ENCODE measurements at regions not wholly inside any gene's neighbourhood (a gene's known extent, or its start where the extent isn't known, plus 50 kb on each side); places are given as distances from the start of the nearest gene placed in this dataset.

- Histone ChIP-seq H4K20me1 (ENCODE audit: insufficient read depth) (no peaks in the 10 kb centered on the region), H3K9ac (ENCODE audit: low read length) (no peak overlapping the region), H3K9me3 (ENCODE audit: low read length) (no peaks in the 10 kb centered on the region), H3K79me2 (replicated peaks; ENCODE audit: insufficient read depth, low read length) (no peaks in the 10 kb centered on the region), H3K9me2 (ENCODE audit: insufficient read depth, low read length) (no peaks in the 10 kb centered on the region), H3K27ac (ENCODE audit: low read length) (no peak overlapping the region), H3K4me2 (ENCODE audit: low read length) (no peak overlapping the region), H3K27me3 (ENCODE audit: insufficient read depth, low read depth, low read length) (peaks cover 17% of the 10 kb centered on the region), H3K36me3 (ENCODE audit: insufficient read depth, low read length) (no peaks in the 10 kb centered on the region), H3F3A (ENCODE audit: insufficient read depth, low read length, poor library complexity, severe bottlenecking) (no peaks in the 10 kb centered on the region), H2AFZ (ENCODE audit: low read depth, low read length) (no peak overlapping the region), H3K4me3 (ENCODE audit: low read length) (no peak overlapping the region)
- TF ChIP-seq POLR2AphosphoS5 (IDR thresholded peaks at IDR 0.05) (no peak), SMC3 (conservative IDR thresholded peaks at IDR 0.05; ENCODE audit: poor library complexity) (no peak), REST (IDR thresholded peaks at IDR 0.05; ENCODE audit: borderline replicate concordance) (no peak), TAF1 (IDR thresholded peaks at IDR 0.05; ENCODE audit: low read depth) (no peak), MXI1 (conservative IDR thresholded peaks at IDR 0.05; ENCODE audit: poor library complexity, severe bottlenecking) (no peak), RAD21 (conservative IDR thresholded peaks at IDR 0.05) (no peak), EZH2 (IDR thresholded peaks at IDR 0.05; ENCODE audit: borderline replicate concordance, insufficient read depth, low read length, poor library complexity, severe bottlenecking) (no peak), EP300 (conservative IDR thresholded peaks at IDR 0.05; ENCODE audit: poor library complexity, severe bottlenecking) (no peak)
- TF ChIP-seq, protein P1, sequence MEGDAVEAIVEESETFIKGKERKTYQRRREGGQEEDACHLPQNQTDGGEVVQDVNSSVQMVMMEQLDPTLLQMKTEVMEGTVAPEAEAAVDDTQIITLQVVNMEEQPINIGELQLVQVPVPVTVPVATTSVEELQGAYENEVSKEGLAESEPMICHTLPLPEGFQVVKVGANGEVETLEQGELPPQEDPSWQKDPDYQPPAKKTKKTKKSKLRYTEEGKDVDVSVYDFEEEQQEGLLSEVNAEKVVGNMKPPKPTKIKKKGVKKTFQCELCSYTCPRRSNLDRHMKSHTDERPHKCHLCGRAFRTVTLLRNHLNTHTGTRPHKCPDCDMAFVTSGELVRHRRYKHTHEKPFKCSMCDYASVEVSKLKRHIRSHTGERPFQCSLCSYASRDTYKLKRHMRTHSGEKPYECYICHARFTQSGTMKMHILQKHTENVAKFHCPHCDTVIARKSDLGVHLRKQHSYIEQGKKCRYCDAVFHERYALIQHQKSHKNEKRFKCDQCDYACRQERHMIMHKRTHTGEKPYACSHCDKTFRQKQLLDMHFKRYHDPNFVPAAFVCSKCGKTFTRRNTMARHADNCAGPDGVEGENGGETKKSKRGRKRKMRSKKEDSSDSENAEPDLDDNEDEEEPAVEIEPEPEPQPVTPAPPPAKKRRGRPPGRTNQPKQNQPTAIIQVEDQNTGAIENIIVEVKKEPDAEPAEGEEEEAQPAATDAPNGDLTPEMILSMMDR (IDR thresholded peaks at IDR 0.05; ENCODE audit: poor library complexity, severe bottlenecking), result no peak
These were observed 167.3 kb upstream of the IRX3 start for GRCh38 chr16:54453871-54454270.

DNA sequence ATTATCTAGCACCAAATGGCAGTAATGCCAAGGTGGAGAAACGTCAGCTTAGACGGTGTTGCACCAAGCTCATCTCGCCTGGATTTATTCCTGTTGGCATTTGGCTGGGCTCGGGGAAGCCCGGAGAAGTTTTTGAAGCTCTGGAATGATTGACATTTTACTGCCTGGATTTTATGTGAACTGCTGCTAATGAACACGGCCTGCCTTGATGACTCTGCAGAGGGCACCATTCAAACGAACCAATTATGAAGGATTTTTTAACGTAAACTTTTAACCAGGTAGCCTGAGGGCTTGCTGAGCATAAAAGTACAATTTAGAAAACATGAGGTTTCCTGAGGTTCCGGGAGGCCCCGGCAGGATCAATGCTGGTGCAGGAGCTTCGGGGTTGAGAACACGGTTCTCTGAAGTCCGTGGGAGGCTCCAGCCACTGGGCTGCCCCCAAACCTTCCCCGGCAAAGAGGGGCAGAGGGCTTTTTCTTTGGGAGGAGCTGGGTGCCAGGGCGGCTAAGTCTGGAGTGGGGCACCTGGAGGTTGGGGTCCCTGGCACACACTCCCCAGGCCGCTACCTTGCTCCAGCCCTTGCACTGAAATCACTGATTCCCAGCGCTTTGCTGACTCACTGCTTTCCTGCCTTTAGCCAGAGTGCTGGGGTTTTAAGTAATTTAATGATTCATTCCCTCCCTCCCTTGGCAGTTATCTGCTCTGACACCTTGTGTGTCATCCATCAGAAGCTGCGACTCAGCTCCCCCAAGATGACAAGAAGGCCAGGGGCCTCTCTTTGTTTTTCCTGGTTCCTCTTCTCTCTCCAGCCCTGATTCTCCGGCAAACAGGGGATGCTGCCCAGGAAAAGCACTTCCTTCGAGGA, 161.2 kb upstream of the IRX3 start:
- Histone ChIP-seq H2AFZ (ENCODE audit: low read depth, low read length) (no peak overlapping the region), H3K4me2 (ENCODE audit: low read length) (no peak overlapping the region), H3K4me3 (ENCODE audit: low read length) (no peak overlapping the region), H3K9me3 (ENCODE audit: low read length) (no peaks in the 10 kb centered on the region), H3K27ac (ENCODE audit: low read length) (no peak overlapping the region), H3K36me3 (ENCODE audit: insufficient read depth, low read length) (no peaks in the 10 kb centered on the region), H3K79me2 (replicated peaks; ENCODE audit: insufficient read depth, low read length) (no peaks in the 10 kb centered on the region), H3K27me3 (ENCODE audit: insufficient read depth, low read depth, low read length) (peaks cover 5% of the 10 kb centered on the region), H3K9me2 (ENCODE audit: insufficient read depth, low read length) (no peaks in the 10 kb centered on the region), H3F3A (ENCODE audit: insufficient read depth, low read length, poor library complexity, severe bottlenecking) (no peaks in the 10 kb centered on the region), H3K9ac (ENCODE audit: low read length) (no peak overlapping the region), H4K20me1 (ENCODE audit: insufficient read depth) (no peaks in the 10 kb centered on the region)
- no peak for TF ChIP-seq TAF1 (IDR thresholded peaks at IDR 0.05; ENCODE audit: low read depth)
- no peak for TF ChIP-seq REST (IDR thresholded peaks at IDR 0.05; ENCODE audit: borderline replicate concordance)
- TF ChIP-seq EZH2 (IDR thresholded peaks at IDR 0.05; ENCODE audit: borderline replicate concordance, insufficient read depth, low read length, poor library complexity, severe bottlenecking), result no peak
- no peak for TF ChIP-seq SMC3 (conservative IDR thresholded peaks at IDR 0.05; ENCODE audit: poor library complexity)
- no peak for TF ChIP-seq POLR2AphosphoS5 (IDR thresholded peaks at IDR 0.05)
- TF ChIP-seq RAD21 (conservative IDR thresholded peaks at IDR 0.05), result no peak
- TF ChIP-seq, protein P1 (IDR thresholded peaks at IDR 0.05; ENCODE audit: poor library complexity, severe bottlenecking), result no peak
- no peak for TF ChIP-seq MXI1 (conservative IDR thresholded peaks at IDR 0.05; ENCODE audit: poor library complexity, severe bottlenecking)
- no peak for TF ChIP-seq EP300 (conservative IDR thresholded peaks at IDR 0.05; ENCODE audit: poor library complexity, severe bottlenecking)
